LHCN-M2 (cell line): ENCODE measurements at regions not wholly inside any gene's neighbourhood (a gene's known extent, or its start where the extent isn't known, plus 50 kb on each side); places are given as distances from the start of the nearest gene placed in this dataset.
"Not testable (repeated sequence)": the region's sequence is repeated elsewhere in the genome, so short reads cannot be mapped to it uniquely, and the experiment has no call there.

Source experiments
- DNase-seq: peaks from one replicate; pipeline ENCODE4 v3.0.0-alpha.2; 2012; ENCODE audit warnings: low read depth

- DNase-seq = no peak
These were observed 632.9 kb upstream of the AUTS2 start for GRCh38 chr7:68965351-68965750.

- no peak for DNase-seq
These were observed 630.7 kb upstream of the AUTS2 start for GRCh38 chr7:68967598-68967997.

GRCh38 chr7:68969571-68969970 lies 628.7 kb upstream of the AUTS2 start:
- DNase-seq = no peak

- DNase-seq = no peak
These were observed 626.5 kb upstream of the AUTS2 start for GRCh38 chr7:68971634-68972340.

- no peak for DNase-seq
These were observed 620.8 kb upstream of the AUTS2 start for GRCh38 chr7:68977385-68978055.

GRCh38 chr7:68978710-68979109 lies 619.6 kb upstream of the AUTS2 start:
- no peak for DNase-seq

GRCh38 chr7:68980011-68980410 lies 618.3 kb upstream of the AUTS2 start:
- no peak for DNase-seq

GRCh38 chr7:68980432-68980831 lies 617.8 kb upstream of the AUTS2 start:
- DNase-seq = not testable (repeated sequence)

- DNase-seq = no peak
These were observed 614.0 kb upstream of the AUTS2 start for GRCh38 chr7:68984306-68984705.

- no peak for DNase-seq
These were observed 603.4 kb upstream of the AUTS2 start for GRCh38 chr7:68994841-68995240.

GRCh38 chr7:68998136-68998535 lies 600.1 kb upstream of the AUTS2 start:
- DNase-seq = no peak

GRCh38 chr7:69002416-69002815 lies 595.9 kb upstream of the AUTS2 start:
- no peak for DNase-seq

- DNase-seq = no peak
These were observed 586.1 kb upstream of the AUTS2 start for GRCh38 chr7:69012149-69012548.

- no peak for DNase-seq
These were observed 581.1 kb upstream of the AUTS2 start for GRCh38 chr7:69017208-69017607.

- no peak for DNase-seq
These were observed 580.1 kb upstream of the AUTS2 start for GRCh38 chr7:69018200-69018599.

- DNase-seq = no peak
These were observed 578.8 kb upstream of the AUTS2 start for GRCh38 chr7:69019437-69019836.

- no peak for DNase-seq
These were observed 577.7 kb upstream of the AUTS2 start for GRCh38 chr7:69020536-69020935.

GRCh38 chr7:69025249-69025648 lies 573.0 kb upstream of the AUTS2 start:
- no peak for DNase-seq

- DNase-seq = no peak
These were observed 565.4 kb upstream of the AUTS2 start for GRCh38 chr7:69032848-69033247.

- DNase-seq = no peak
These were observed 562.4 kb upstream of the AUTS2 start for GRCh38 chr7:69035826-69036225.

GRCh38 chr7:69036301-69036700 lies 562.0 kb upstream of the AUTS2 start:
- DNase-seq = no peak

- DNase-seq = no peak
These were observed 559.4 kb upstream of the AUTS2 start for GRCh38 chr7:69038915-69039314.

GRCh38 chr7:69042138-69042537 lies 556.1 kb upstream of the AUTS2 start:
- no peak for DNase-seq
